GM21576 (cell line): ENCODE measurements at regions not wholly inside any gene's neighbourhood (a gene's known extent, or its start where the extent isn't known, plus 50 kb on each side); places are given as distances from the start of the nearest gene placed in this dataset.
"Not testable (repeated sequence)": the region's sequence is repeated elsewhere in the genome, so short reads cannot be mapped to it uniquely, and the experiment has no call there.

Experiments
- ATAC-seq: cut with Tn5 transposase; IDR thresholded peaks from one replicate; pipeline ENCODE4 v1.9.1; 2021; ENCODE audit warnings: mild to moderate bottlenecking, moderate library complexity; ENCODE audit not compliant: unreplicated experiment

GRCh38 chr6:71007298-71007697 is 50.4 kb upstream of the B3GAT2 start:
- ATAC-seq, result not testable (repeated sequence)

DNA sequence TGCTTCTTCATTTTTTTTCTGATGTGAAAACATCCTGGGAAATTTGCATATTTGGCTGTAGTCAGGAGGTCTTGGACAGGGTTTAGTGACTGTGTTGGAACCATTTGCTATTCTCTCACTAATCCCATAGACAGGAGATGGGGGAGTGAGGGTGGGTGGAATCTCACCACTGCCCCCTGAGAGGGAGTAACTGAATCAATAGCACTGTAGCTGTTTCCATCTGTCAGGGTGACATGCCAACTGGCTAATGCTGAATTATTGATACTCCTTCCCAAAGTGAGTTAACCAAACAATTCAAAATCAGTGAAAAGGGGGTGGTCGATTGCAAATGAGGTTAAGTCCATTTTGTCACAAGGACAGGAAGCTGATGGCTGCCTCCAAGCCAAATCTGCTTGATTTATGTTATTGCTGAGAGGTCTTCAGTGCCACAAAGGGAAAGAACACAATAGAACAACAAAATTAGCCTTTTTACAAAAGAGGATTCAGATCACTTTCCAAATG is 55.1 kb upstream of the B3GAT2 start:
- ATAC-seq, result no peak

DNA sequence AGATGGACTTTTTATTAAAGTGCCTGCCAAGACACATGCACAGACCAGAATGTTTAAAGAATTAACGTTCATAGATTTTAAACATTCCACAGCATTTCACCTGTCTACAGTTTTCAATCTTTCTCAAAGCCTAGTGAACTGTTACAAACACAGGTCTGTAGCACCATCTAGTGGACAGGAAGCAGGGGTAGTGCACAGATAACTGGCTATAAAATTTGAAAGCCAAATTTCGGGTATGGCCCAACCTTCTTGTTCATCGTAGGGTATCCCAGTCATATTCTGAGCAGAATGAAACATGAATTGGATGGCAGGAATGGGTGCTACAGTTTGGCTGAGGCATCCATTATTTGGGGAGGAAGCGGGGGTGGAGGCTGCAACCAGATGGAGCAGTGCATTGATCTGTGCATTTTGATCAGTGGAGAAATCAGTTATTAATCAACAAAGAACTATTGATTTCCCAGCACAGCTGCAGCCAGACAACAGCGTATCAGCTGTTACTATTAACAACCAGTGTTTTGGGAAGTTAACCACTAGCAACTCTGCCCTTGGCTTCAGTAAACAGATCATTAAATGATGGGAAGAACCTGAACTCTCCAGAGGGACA is 56.1 kb upstream of the B3GAT2 start:
- peak; percentile 77 for ATAC-seq

GRCh38 chr6:71015392-71015791 is 58.5 kb upstream of the B3GAT2 start:
- no peak for ATAC-seq

DNA sequence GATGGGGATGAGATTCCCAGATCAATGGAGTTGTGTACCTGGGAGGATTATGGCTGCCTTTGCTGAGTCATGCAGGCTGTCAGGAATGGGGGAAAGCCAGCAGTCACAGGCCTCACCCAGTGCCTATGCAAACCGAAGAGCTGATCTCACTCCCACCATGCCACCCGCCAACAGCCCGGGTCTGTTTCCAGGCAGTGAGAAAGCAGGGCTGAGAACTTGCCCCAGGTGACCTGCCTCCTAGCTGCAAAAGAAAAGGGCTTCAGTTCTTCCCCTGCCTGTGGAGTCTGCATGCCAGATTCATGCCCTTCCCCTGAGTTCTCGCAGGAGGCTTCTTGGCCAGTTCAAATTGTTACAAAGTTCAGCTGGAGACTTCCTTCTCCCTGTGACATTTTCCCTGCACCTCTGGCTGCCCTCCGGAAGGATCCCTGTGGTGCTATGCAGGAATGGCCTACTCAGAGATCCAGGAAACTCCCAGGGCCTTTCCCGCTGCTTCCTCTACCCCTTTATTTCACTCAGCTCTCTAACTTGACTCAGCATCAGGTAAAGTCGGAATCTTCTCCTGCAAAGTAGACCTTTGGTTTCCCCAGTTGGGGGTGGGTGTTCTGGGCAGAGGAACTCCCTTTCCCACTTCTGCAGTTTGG is 71.5 kb upstream of the B3GAT2 start:
- ATAC-seq, result no peak

GRCh38 chr6:71028877-71029252 is 72.0 kb upstream of the B3GAT2 start:
- ATAC-seq, result no peak

DNA sequence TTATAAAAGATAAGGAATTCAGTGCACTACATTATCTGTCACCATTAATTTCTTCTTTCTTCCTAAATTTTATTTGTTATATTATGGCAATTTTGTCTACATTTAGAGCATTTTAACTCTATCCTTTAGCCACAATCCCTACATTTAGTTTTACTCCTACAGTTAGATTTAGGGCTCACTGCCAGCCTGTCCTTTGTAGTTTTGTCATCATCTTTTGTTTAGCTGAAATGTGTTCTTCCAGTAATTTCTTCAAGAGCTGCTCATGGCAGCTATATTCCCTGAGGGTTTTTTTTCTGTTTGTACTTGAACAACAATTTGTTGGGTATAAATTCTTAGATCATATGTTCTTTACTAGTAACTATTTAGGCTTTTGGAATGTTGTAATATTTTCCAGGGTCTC is 72.7 kb upstream of the B3GAT2 start:
- ATAC-seq, result no peak

GRCh38 chr6:71031912-71032311 is 75.1 kb upstream of the B3GAT2 start:
- no peak for ATAC-seq

DNA sequence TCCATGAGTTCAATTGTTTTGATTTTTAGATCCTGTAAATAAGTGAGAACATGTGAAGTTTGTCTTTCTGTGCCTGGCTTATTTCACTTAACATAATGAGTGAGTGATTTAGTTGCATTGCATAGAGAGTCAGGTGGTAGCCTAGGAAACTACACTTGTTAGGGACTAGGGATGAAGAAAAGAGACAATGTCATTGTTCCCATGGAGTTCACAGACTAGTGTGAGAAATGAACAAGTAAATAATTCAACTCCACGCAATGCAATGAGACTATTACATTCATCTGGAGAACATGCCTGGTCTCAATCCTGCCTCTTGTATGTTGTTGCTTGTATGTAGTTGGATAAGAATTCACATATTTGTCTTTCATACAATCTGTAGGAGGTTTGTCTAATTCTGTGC is 76.3 kb upstream of the B3GAT2 start:
- no peak for ATAC-seq

DNA sequence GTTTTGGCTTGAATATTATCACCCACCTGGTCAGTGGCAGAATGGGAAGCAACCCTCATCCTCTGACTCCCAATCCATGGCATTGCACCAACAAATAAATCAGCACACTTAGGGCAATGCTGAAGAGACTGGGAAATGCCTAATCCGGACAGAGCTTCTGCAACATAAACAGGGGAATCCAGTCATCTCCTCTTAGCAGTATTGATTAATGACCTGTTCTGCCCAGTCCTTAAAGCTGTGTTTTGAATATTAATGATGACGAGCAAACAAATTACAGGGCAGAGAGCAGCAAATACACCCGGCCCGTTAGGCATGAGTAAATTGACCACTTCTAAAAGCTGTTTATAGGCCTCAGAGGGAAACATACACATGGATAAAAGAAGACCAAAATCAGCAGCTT is 77.0 kb upstream of the B3GAT2 start:
- no peak for ATAC-seq

- ATAC-seq, result no peak
Observed at GRCh38 chr6:71034563-71035345, 77.9 kb upstream of the B3GAT2 start.

- ATAC-seq, result no peak
Observed at GRCh38 chr6:71035871-71036270, 79.0 kb upstream of the B3GAT2 start.

DNA sequence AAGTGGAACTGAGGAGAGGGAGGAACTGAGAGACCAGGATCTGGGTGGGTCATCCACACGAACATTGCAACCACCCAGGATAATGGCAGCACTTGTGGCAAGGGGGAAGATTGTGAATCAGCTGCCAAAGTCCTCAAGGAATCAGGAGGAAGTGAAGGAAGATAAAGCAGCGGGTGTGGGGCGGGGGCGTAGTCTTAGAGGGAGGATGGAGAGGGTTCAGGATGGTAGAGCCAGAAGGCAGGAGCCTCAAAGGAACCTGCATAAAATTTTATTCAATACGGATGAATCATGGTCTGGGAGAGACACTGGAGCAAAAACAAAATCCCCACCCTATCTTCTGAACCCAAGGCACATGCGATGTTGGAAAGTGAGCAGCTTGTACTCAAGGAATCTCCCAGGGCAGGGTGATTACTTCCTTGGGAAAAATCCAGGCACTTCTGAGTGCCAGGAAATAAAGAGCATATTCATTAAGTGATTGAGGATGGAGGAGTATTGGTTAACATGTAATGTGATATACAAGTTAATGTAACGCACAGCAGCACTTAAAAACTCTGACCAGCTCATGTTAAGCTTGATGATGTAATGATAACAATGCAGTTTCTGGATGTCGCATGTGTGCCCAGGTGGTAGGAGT is 82.0 kb upstream of the B3GAT2 start:
- ATAC-seq, result no peak

DNA sequence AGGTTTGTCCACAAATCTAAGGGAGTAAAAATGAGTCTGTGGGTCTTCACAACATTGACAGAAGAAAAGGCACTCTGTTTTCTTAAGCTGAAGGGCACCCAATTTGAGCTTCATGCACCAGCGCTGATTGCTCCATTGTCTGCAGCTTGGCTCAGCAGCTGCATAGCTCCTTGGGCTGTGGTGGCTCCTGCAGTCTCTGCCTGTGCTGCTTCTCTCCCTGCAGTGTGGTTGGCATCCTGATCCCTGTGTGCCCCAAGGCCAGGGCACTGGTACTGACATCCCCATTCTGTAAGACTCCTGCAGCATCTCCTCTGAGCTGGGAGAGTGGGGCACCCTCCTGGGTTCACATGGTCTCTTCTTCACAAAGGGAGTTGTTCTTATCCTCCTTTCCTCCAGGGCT is 83.2 kb upstream of the B3GAT2 start:
- no peak for ATAC-seq

DNA sequence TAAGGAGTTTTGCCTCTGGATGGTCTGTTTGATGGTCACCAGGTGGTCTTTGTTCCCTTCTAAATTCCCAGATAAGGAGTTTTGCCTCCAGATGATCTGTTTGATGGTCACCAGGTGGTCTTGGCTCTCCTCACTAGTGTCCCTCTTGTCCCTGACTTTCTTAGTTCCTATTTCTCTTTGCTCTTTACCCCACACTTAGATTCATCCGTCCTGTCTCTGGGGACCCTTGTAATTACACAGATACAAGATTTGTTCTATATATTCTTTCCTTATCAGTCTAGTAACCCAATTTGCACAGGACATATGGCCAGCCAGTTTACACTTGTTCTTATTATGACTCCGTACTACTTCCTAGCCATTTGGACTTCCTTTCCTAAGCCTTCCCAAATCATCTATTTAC is 84.0 kb upstream of the B3GAT2 start:
- no peak for ATAC-seq

GRCh38 chr6:71043902-71044301 is 87.0 kb upstream of the B3GAT2 start:
- ATAC-seq, result no peak

DNA sequence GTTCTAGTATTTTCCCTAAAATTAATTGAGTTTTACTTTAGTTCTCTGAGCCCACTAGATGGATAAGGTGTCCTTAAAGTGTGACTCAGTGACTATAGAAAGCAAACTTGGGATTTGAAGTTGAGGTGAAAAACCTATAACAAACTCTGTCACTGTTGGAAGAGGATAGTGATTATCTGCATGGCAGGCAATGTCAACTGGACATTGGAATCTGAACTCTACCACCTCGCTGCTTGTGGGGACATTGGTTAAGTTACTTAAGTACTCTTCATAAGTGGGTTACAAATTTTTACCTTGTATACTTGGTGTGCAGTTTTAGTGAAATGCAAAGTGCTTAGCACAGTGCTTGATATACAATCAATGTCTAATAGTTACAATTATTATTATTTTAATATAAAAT is 87.9 kb upstream of the B3GAT2 start:
- no peak for ATAC-seq

DNA sequence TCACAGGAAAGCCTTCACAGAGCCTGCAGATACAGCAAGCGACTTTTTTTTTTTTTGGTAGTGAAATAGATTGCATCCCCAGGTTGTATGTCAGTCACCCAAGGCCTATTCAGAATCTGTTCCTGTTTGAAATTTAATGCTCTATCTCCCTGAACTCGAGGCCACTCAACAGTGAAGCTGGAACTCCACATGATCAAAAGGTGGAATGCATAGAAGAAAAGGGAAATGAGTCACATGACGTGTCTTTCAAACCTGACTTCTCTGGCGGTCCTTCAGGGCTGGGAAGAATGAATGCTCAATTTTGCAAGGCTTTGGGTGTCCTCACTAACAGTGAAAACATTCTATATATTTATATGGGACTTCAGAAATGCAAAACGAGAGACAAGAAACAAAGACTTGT is 88.4 kb upstream of the B3GAT2 start:
- no peak for ATAC-seq

GRCh38 chr6:71047417-71047816 is 90.6 kb upstream of the B3GAT2 start:
- ATAC-seq, result no peak

DNA sequence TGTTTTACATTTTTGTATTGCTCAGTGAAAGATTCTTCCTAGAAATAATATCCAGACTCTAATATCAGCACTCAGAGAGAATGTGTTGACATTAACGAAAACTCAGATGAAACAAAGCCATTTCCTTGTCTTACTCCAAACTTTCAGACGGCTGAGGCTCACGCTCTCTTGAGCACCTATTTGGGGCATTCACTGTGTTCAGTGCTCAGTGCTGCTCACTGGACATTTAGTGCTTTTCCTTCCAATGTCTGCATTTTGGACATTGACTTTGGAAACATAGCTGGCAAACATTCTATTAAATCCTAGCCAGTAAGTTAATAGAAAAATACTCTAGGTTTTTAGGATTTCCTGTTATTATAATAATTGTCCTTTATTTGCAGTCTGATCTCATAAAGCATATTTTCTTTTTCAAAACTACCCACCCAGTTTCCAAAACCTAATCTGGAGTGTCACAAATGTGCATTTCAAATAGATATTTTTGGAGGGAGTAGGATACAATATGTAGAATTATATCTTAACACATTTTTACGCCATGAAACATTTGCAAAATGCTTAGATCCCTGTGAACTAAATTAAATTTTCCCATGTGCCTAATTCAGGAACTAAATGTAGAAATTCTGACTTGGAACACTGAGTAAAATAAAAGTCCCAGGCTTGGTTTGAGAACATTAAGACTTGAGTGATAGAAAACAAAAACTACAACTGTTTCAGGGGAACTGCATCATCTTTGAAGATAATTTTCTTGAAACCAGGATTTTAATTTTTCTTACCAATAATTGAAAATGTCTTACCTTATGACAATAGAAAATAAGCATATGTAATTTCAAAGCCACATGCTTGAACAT is 91.7 kb upstream of the B3GAT2 start:
- no peak for ATAC-seq
